Peyer's patch (tissue), 4 donors: ENCODE measurements at regions not wholly inside any gene's neighbourhood (a gene's known extent, or its start where the extent isn't known, plus 50 kb on each side); places are given as distances from the start of the nearest gene placed in this dataset.

ENCODE experiments used
- CTCF ChIP-seq, 6 experiments: fragments of 450-650 bp in 4 of 6; fragments of 200-600 bp in 2 of 6; sonication (generic) in 1 of 6; IDR thresholded peaks; one replicate each; pipeline ENCODE4 v1.5.1; 2017 to 2019; ENCODE audit warnings: antibody characterized with exemption in 6 of 6, mild to moderate bottlenecking in 3 of 6, moderate library complexity in 1 of 6
- POLR2A ChIP-seq, 2 donors: fragments of 450-650 bp; IDR thresholded peaks; one replicate each; pipeline ENCODE4 v1.5.1; 2017; ENCODE audit warnings: antibody characterized with exemption in 2 of 2, mild to moderate bottlenecking in 2 of 2, moderate library complexity in 2 of 2

GRCh38 chr13:42707048-42707447 lies 74.3 kb upstream of the FAM216B start:
- TF ChIP-seq CTCF (IDR thresholded peaks at IDR 0.05) (no peak), POLR2A (IDR thresholded peaks at IDR 0.05) (no peak)
